IPS DF 4.7 (cell line): ENCODE measurements at regions not wholly inside any gene's neighbourhood (a gene's known extent, or its start where the extent isn't known, plus 50 kb on each side); places are given as distances from the start of the nearest gene placed in this dataset.

Experiments used
- DNase-seq: peaks from one replicate; pipeline ENCODE4 v3.0.0-alpha.2; 2013; ENCODE audit warnings: low spot score; ENCODE audit errors: extremely low read depth

DNA sequence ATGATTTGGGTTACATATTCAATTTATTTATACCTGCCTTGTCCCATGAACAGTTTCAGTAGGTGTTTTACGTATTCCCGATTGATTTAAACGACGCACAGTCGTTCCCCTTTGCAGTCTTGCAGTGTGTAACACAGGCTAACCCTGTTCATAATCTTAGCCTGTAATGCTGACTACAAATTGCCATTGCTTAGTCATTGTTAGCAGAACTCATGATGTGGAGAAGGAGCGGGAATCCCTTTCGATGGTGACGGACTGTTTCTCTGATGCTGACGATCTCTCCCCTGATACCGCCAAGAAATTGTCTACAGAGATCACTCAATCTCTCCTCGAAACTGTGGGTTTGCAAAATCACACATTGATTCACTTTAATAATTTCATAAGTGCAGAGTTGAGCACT is 93.2 kb downstream of the MRPL36 start:
- no peak for DNase-seq

DNA sequence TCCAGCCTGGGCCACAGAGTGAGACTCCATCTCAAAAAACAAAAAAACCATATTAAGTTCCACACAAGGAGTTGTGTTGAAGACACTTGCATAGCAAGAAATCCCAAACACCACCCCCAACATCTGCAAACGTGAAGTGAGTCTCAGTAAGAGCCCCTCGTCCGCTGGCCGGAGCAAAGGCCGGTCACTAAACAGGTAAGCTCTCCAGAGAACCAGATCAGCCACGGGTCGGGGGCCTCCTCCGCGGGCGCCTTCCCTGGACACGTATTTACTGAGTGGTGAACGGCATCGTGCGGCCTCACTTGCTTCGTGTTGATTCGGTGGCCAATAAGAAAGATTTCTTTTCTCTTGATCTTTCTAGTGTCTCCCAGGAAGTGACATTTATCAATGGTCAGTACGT is 93.6 kb downstream of the MRPL36 start:
- no peak for DNase-seq

DNA sequence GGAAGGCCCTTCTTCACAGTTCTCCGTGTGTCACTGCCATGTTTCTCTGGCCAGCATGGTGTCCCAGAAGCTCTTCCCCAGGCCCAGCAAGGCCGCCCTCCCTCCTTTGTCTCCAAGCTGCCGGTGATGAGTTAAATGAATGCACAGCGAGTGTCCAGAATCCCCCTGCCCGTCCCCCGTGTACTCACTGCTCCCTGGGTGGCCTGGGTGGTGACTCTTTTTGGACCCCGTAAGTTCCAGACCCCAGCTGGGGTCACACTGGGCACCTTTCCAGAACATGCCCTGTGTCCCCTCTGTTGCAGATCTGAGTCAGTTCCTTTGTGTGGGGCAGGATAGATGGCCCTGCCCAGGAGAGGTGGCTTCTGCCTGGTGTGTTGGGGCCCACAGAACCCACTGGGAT is 95.0 kb downstream of the MRPL36 start:
- DNase-seq = no peak

DNA sequence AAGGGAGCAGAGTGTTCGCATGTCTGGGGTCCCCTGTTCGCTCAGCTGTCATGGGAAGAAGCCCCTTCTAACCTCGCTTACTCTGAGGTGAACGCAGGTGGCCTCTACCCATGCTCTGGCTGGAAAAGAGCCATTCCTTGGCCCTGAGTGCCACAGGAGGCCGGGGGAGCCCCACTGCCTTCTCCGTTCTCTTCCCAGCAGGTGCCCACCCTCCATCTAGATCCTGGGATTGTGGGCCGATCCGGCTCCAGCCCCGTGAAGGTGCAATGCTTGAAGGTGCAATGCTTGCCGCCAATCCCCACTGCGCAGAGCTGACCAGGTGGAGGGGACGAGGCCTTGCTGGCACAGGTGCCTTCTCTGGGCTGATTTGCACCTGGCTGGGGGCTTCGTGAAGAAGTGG is 95.4 kb downstream of the MRPL36 start:
- DNase-seq = no peak

DNA sequence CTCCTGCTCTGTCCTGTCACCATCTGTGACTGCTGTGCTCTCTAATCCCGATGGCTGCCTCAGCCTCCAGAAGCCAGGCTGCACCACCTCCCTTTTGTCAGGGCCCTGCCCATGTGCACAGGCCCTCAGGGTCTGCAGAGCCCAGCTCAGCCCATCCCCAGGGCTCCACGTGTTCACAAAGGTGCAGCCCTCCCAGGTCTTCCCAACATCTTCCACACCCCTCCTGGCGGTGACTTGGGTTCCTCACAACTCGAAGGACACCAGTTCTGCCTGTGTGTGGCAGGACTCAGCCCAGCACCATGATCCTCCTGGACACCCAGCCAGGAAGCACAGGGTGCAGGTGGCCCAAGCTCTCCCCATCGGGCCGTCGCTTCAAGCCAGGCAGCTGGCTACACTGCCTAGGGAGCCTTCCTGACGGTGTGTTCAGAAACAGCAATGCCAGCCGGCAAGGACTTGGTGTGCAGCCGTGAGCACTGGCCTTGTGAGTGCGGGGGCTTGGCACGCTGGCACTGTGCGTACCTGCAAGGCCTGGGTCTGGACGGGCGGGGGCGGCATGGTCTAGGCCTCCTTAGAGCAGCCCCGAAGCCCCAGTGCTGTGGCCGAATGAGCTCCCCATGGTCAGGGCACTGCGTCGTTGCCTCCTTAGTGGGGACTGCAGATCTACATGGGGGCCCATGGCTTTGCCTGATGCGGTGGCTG is 96.1 kb downstream of the MRPL36 start:
- DNase-seq = no peak

DNA sequence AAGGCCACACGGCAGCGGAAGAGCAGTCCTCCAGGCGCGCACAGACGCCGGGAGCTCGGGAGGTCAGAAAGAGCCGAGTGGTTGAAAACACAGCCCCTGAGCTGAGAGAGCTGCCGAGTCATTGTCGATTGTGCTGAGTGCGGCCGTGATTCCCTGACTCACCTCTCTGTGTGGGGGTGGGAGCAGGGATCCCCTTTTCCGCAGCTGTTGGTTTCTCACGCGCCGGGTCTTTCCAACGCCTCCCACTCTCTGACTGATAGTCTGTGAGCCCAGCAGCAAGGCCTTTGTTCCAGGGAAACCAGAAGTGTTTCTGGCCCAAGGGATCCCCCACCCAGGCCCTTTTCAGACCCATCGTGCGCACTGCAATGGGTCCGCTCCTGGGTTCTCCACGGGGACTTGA is 97.3 kb downstream of the MRPL36 start:
- no peak for DNase-seq

DNA sequence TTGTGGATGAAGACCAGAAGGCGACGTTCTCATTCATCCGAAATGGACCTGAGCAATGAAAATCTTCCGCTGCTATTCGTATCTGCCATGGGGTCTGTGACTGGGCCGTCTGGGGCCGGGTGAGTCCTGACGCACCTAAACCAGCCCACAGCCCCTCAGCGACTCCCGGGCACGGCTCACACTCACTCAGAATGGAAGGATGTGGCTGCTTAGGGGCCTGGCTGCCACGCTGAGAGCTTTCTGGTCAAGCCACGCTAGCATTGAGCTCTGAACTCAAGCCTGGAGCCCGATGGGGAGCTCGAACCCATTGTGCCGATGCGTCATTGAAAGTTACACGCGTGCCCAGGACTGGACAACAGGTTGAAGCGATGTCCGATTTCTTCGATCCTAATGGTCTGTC is 97.8 kb downstream of the MRPL36 start:
- no peak for DNase-seq

DNA sequence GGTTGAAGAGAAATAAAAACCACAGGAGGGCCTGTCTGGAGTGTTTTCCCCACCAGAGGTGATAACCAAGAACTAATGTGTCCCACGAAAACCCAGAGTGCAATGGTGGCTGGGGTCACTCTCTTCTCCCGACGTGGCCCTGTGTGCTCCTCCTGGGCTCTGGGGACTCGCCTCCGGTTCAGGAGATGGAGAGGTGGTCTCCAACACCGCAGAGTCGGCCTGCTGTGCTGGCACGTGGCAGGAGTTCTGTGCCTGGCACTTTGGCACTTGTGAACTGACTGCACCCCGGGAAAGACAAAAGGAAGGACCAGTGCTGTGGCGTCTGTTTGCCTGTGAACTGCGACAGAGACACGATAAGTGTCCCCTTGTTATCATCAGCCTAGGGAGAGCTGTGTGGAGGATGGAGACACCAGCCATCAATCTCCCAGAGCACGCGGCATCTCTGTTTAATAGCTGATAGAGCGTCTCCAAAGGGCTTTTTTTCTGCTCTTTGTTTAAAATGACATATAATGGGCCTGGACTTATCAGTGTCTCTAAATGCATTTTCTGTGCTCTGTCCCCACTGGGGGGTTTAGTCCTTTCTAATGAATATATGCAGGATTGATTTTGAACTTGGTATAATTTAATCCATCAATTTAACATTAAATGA is 98.3 kb downstream of the MRPL36 start:
- DNase-seq = no peak

DNA sequence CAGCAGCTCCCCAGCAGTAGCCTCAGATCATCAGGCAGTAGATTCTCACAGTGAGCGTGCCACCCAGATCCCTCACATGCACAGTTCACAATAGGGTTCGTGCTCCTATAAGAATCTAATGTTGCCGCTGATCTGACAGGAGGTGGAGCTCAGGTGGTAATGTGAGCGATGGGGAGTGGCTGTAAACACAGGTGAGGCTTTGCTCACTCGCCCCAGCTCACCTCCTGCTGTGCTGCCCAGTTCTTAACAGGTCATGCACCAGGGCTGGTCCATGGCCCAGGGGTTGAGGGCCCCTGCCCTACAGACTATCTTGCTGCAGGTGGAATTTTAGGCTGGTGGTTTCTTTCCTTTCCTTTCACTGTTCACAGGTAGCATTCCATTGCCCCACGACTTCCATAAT is 100.2 kb downstream of the MRPL36 start:
- DNase-seq = no peak

DNA sequence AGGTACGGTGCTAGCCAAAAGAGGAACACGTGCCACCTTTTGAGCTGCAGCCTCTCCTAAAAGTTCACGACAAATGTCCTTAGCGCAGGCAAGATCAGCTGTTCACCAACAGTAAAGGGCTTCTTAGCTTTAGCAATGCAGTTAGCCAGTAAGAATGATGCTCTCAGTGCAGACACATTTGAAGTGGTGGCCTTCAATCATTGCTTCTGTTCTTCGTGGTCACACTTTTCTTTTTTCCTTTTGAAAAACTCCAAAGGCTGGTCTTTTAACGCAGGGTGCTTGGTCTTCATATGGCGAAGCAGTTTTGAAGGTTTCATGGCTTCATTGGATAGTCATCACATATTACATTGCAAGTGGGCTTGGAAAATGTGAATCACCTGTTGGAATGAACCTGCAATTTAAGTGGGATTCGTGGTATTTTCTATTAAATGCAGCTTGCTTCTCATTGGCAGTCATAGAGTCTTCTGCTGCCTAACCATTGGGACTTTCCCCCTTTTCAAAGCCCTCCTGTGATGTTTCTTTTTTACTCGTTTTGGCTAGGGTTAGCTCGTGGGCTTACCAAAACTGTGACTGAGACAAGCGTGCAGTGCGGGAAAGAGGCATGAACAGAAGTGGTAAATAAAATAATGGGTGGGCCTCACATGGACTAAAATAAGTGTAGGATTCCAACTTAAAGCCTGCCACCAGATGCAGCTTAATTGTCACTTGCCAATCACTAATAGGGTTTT is 100.9 kb downstream of the MRPL36 start:
- DNase-seq = no peak

DNA sequence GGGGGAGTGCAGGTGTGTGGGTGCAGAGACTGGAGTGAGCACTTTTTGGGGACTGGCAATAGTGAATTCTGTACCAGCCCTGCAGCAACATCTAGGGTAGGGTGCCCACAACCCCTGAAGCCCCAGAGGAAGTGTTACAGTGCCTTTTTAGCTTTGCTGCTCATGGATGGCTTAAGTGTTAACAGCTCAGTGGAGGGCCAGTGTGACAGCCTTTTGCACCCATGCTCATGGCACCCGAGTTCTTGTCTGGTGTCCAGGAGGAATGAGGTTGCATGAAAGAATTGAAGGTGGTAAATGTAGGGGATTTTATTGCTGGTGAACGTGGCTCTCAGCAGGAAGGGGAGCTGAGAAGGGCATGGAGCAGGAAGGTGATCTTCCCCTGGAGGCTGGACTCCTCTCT is 107.3 kb downstream of the MRPL36 start:
- DNase-seq = no peak

DNA sequence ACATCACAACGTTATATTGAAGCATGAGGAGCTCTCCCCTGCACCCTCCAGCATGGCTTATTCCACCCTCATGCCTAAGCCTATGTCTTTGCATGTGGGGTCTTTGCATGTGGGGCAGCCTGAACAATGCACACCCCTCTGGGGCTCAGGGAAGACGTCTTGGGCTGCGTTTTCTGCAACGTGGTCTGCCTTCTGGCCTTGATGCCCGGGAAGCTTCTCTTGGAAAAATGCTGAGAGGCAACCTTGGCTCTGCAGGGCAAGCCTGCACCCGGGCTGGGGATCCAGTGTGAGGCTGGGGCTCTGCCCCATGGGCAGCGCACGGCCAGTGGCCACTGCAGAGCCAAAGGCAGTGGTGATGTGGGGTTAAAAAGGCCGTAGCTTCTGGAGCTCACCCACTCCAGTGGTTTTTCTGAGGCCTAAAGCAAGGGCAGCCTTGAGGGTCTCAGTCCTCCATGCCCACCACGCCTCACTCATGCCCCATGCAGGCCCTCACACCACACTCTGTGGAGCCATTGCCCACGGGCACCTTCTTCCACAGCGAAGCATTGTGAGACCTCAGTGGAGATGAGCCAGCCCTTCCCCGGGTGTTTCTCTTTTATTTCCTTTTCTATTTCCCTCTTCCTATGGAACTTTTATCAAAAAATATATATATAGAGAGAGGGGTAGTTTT is 112.2 kb downstream of the MRPL36 start:
- no peak for DNase-seq

DNA sequence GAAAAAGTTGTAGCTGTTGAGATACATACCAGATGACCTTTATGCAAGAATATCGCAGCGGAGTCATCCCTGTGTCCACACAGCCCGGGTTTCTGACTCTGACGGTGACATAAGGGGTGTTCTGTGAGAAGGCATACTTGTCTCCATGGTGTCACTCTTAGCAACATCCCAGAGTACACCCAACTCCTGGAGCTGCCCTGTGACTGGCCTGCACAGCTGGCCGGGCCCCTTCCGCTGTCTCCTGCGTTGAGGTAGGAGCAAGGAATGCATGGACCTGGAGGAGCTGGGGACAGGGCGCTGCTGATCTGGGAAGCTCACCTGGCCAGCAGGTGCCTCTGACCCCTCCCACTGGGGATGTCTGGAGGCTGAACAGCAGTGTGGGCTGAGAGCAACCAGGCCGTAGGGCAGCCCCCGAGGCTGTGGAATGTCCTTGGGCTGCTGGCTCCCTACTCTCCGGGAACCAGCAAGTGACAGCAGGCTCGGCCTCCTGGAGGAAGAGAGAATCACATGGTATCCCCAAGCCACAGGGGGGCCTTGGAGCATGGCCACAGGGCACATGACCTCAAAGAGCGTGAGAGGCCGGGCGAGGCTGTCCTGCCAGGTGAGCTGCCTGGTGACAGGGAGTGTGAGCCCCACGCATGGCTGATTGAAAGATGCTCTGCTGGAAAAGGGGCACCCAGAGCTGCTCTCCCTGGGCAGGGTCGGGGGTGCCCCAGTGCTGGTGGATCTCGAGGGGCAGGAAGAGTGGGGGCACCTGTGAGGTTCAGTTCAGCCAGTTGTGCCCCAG is 113.4 kb downstream of the MRPL36 start:
- DNase-seq = no peak

DNA sequence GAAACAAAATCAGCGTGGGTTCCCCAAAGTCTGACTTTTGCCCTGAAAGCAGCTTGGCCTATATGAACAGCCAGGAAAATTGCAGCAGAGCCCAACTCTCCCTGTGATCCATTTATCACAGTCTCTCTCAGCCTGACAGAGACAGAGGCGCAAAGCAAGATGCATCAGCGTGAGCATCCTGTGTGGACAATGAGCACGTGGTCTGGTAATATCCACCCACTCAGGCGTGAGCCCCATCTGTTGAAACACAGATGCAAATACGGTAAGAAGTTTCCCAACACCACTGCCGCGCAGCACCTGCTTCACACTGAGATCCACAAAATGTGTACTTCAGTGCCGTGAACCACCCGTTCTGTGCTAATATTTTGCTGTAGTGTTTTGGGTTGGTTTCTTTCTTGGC is 114.6 kb downstream of the MRPL36 start:
- no peak for DNase-seq

DNA sequence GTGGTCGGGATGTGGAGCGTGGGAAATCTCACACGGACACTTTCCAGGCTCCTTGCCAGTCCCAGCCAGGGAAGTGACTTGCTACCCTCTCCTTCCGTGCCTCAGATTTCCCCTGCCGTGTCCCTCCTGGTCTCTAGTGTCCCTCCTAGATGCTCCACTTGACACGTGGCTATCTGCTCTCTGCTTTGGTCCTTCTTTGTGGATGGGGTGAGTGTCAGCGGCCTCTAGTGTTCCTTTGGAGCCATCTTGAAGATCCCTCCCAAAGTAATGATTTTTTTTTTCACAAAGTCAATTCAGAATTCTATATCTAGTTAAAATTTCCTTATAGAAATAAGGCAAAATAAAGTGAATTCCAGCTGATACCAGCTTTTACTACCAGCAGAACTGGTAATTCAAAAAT is 117.7 kb downstream of the MRPL36 start:
- no peak for DNase-seq

DNA sequence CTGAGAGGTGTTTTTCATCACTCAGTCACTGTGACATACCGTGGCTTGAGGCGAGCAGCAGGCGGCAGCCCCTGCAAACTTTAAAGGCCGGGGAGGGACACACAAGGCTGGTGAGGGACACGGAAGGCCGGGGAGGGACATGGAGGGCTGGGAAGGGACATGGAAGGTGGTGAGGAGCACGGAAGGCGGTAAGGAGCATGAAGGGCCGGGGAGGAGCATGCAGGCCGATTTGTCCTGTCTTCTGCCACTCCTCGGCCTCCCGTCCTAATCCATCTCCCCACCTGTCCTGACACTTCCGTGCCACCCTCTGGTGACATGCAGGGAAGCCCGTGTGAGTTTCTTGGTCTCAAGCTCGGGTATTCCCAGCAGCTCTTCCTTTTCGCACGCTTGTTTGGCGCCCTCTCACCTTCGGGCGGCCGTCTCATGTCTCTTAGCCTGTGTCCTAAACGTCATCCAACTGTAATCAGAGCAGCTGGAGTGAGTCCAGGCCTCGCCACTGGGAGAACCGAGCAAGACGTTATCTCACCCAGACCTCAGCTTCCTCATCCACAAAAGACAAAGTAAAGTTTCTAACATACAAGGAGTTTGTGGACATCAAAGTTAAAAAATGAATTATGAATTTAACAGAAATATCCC is 126.5 kb downstream of the MRPL36 start:
- DNase-seq = no peak

DNA sequence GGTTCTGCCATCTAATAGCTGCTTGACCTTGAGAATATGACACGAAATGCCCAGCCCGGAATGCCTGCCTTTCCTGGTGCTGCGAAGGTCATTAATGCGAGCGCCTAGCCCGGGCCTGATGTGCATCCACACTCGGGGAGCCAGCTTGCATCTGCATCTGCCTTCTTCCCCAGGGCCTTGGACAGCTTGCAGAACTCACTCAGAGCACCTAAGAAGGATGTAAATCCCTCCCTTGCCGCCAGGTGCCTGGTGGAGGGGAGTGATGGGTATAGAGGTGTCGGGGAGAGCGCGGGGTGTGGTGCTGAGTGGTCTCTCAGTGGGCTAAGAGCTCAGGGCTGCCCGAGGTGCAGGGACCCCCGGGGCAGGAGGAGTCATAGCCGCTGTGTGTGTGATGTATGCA is 127.2 kb downstream of the MRPL36 start:
- no peak for DNase-seq

DNA sequence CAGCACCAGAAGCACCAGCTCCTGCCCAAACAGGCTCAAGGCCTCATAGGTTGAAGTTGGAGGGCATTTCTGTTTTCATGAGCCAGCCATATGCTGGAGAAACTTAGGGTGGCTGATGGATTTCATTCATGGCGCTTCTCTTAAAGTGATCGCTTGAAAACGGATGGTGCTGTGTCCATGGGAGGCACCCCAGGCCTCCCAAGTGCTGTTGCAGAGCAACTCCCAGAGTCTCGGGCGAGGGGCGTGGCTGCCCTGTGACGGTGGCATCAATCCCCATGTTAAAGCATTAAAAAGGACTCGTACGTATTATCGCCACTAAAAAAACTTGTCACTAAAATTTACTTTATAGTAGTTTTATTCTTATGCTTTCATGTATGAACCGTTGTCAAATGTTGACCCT is 128.3 kb downstream of the MRPL36 start:
- DNase-seq = no peak

DNA sequence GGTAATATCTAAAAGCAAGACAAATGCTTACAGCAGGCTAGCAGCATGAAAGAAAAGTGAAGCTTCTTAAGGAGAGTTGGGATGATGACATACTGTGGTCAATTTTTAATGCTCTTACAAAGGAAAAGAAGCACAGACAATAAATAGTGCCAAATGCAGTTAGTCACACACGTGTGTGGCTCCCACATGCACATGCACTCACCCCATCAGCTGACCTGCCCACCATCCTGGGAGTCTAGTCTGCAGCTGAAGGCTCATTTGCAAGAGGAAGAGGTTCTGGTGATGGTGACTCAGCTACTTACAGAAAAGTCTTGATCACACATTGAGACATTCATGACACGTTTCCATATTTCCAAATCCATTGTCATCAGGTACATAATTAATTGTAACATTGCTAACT is 129.3 kb downstream of the MRPL36 start:
- DNase-seq = no peak

DNA sequence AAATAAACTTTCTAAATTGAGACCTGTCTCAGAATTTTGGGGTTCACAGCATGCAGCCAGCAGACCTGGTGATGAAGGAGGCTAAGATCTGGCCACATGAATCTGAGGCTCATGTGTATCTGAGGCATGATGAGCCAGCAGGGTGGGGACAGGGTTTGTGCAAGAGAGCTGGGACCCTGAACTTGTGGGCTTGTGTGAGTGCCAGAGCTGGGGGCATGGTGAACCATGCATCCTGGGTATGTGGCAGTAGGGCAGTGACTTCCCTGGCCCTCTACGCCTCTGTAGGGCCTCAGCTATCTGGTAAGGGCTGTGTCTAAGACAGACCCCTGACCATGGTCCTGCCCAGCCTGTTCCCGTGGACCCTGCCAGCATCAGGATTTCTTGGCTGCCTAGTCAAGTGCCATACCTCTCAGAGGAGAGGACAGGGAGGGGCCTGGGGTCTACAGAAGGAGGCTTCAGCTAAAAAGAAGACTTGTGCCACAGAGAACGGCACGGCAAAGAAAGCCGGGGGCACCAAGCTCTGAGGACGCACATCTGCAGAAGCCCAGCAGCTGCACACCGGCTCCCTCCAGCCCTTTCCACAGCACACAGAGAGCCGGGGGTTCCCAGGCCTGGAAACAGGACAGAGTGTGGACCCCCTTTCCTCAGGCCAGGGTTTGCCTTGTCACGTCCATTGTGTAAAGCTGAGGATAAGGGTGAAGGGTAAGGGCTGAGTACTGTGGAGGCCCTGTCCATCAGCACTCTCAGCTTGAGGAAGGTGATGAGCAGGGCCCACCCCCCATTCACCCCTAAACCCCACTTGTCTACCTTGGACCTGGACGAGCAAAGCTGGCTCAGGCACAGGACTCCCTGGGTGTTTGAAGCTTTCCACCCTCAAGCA is 130.1 kb downstream of the MRPL36 start:
- no peak for DNase-seq
